GM12878 (cell line): ENCODE measurements at regions not wholly inside any gene's neighbourhood (a gene's known extent, or its start where the extent isn't known, plus 50 kb on each side); places are given as distances from the start of the nearest gene placed in this dataset.

Experiments
- ATAC-seq: fragments of 200-7000 bp; cut with Tn5 transposase; 3 replicates; pipeline ENCODE4 v1.9.1; 2020; ENCODE audit warnings: mild to moderate bottlenecking, moderate library complexity
- BruUV-seq: library from RNA; stranded (reverse); fragments of 400-500 nt; replicated peaks from 2 replicates; lab custom pipeline; 2021; lab: Mats Ljungman, UMichigan
- CTCF ChIA-PET: fragments of 300-600 bp; sonication (Branson Sonifier 250); formaldehyde crosslinking; extraction: SDS; loops from one replicate; lab custom pipeline; 2021; ENCODE audit warnings: inconsistent platforms; lab: Yijun Ruan, JAX
- POLR2A ChIA-PET: fragments of 350-600 bp; formaldehyde crosslinking; extraction: SDS; loops from one replicate; lab custom pipeline; 2021; ENCODE audit warnings: inconsistent platforms; lab: Charles Lee
- RAD21 ChIA-PET: fragments of 300-600 bp; sonication (Branson Sonifier 250); formaldehyde crosslinking; loops from one replicate; lab custom pipeline; 2023; ENCODE audit warnings: antibody characterized with exemption; ENCODE audit not compliant: unreplicated experiment; lab: Charles Lee
- SMC1A ChIA-PET: fragments of 300-600 bp; sonication (Branson Sonifier 250); formaldehyde crosslinking; loops from one replicate; lab custom pipeline; 2023; ENCODE audit not compliant: unreplicated experiment, uncharacterized antibody; lab: Charles Lee
- DNase-seq: peaks from one replicate; pipeline ENCODE4 v3.0.0-alpha.2; 2011; ENCODE audit warnings: low read depth, low spot score
- FAIRE-seq: peaks from 3 replicates; lab custom pipeline; 2011; peaks lifted over from hg19 to GRCh38; lab: Jason Lieb, UNC
- H2AFZ ChIP-seq: 2 replicates; pipeline ENCODE4 v1.6.0; 2011; ENCODE audit warnings: low read depth, low read length, control low read depth; ENCODE audit not compliant: control insufficient read depth
- H3K27ac ChIP-seq: 2 replicates; pipeline ENCODE4 v1.5.1; 2011; ENCODE audit warnings: control low read depth; ENCODE audit not compliant: control insufficient read depth, insufficient read depth
- H3K27me3 ChIP-seq, 2 experiments: replicated peaks in 1 of 2; 2 replicates each; pipeline versions ENCODE4 v1.6.0 to v1.6.1; 2011; ENCODE audit warnings: low read length in 1 of 2; ENCODE audit not compliant: control insufficient read depth in 2 of 2, insufficient read depth in 2 of 2
- H3K36me3 ChIP-seq, 2 experiments: 2 replicates each; pipeline ENCODE4 v1.5.1; 2011; ENCODE audit warnings: low read length in 1 of 2; ENCODE audit not compliant: control insufficient read depth in 2 of 2, insufficient read depth in 2 of 2
- H3K4me1 ChIP-seq: 2 replicates; pipeline ENCODE4 v1.6.1; 2011; ENCODE audit warnings: mild to moderate bottlenecking, low read length, moderate library complexity, mixed read lengths; ENCODE audit not compliant: control insufficient read depth, insufficient read depth
- H3K4me2 ChIP-seq: 2 replicates; pipeline ENCODE4 v1.6.0; 2011; ENCODE audit warnings: control low read depth; ENCODE audit not compliant: control insufficient read depth, insufficient read depth
- H3K4me3 ChIP-seq: fragments of 200-600 bp; sonication (generic); 2 replicates; pipeline ENCODE4 v1.5.1; 2016
- H3K79me2 ChIP-seq: 2 replicates; pipeline ENCODE4 v1.6.0; 2011; ENCODE audit warnings: low read length; ENCODE audit not compliant: control insufficient read depth, insufficient read depth
- H3K9ac ChIP-seq: 2 replicates; pipeline ENCODE4 v1.8.0; 2011; ENCODE audit warnings: low read length, control low read depth, mixed read lengths; ENCODE audit not compliant: control insufficient read depth, insufficient read depth
- H3K9me3 ChIP-seq: replicated peaks from 3 replicates; pipeline ENCODE4 v1.5.1; 2011; ENCODE audit warnings: mild to moderate bottlenecking, low read length; ENCODE audit not compliant: control insufficient read depth, insufficient read depth
- H4K20me1 ChIP-seq: 2 replicates; pipeline ENCODE4 v1.6.0; 2011; ENCODE audit not compliant: control insufficient read depth, insufficient read depth
- BMI1 ChIP-seq: fragments of 450-650 bp; IDR thresholded peaks from 2 replicates; pipeline ENCODE4 v1.6.1; 2016; ENCODE audit warnings: mild to moderate bottlenecking, moderate library complexity, borderline replicate concordance
- E4F1 ChIP-seq: fragments of 450-650 bp; IDR thresholded peaks from 2 replicates; pipeline ENCODE4 v1.6.1; 2018; ENCODE audit warnings: borderline replicate concordance, mild to moderate bottlenecking; ENCODE audit not compliant: partially characterized antibody
- GATAD2B ChIP-seq: fragments of 450-650 bp; conservative IDR thresholded peaks from 2 replicates; pipeline ENCODE4 v1.6.1; 2017; ENCODE audit warnings: low read depth, mild to moderate bottlenecking, moderate library complexity
- MEF2A ChIP-seq: IDR thresholded peaks from 2 replicates; pipeline ENCODE4 v1.6.1; 2011; ENCODE audit warnings: low read depth, mild to moderate bottlenecking, low read length, moderate library complexity; ENCODE audit not compliant: insufficient read depth
- POU2F2 ChIP-seq: IDR thresholded peaks from 3 replicates; pipeline ENCODE4 v1.6.1; 2011; ENCODE audit warnings: low read depth, mild to moderate bottlenecking, low read length, borderline replicate concordance
- RAD51 ChIP-seq: fragments of 450-650 bp; IDR thresholded peaks from 2 replicates; pipeline ENCODE4 v1.6.1; 2016; ENCODE audit warnings: moderate library complexity, mild to moderate bottlenecking, inconsistent platforms
- RELA ChIP-seq: fragments of 450-650 bp; IDR thresholded peaks from 2 replicates; pipeline ENCODE4 v1.8.0; 2014; ENCODE audit warnings: borderline replicate concordance; ENCODE audit not compliant: partially characterized antibody
- RFX5 ChIP-seq: IDR thresholded peaks from 2 replicates; pipeline ENCODE4 v1.6.1; 2011; ENCODE audit warnings: low read depth, low read length, improper control_type of control experiment
- SMC3 ChIP-seq: IDR thresholded peaks from 2 replicates; pipeline ENCODE4 v1.6.1; 2011; ENCODE audit warnings: low read length, improper control_type of control experiment, borderline replicate concordance
- TCF3 ChIP-seq: IDR thresholded peaks from 2 replicates; pipeline ENCODE4 v1.6.1; 2012; ENCODE audit warnings: low read depth, mild to moderate bottlenecking, low read length, borderline replicate concordance; ENCODE audit not compliant: insufficient read depth
- WGBS: methylation state at CpG from one replicate; pipeline ENCODE4 v1.1.6; 2016; ENCODE audit warnings: low lambda C conversion rate; ENCODE audit not compliant: insufficient replicate concordance, insufficient coverage; ENCODE audit errors: missing lambda C conversion rate; 5-methylcytosine and 5-hydroxymethylcytosine counted together
- in situ Hi-C: fragments of 300-500 bp; cut with MboI; formaldehyde crosslinking; loops from 9 replicates; pipeline ENCODE4 v1.14.3; 2018; ENCODE audit warnings: mixed read lengths
- intact Hi-C: fragments of 100-400 bp; cut with micrococcal nuclease; formaldehyde crosslinking; loops from one replicate; pipeline ENCODE4 v1.14.2; 2022; ENCODE audit not compliant: unreplicated experiment
- TF ChIP-seq, protein P1 (sequence below): fragments of 450-650 bp; IDR thresholded peaks from 2 replicates; pipeline ENCODE4 v1.6.1; 2017; ENCODE audit warnings: mild to moderate bottlenecking, low read depth, inconsistent platforms; ENCODE audit not compliant: poor library complexity, severe bottlenecking

GRCh38 chr2:7994397-7994951 is 687.4 kb upstream of the ID2 start:
- no peak for ATAC-seq
- intact Hi-C loops (no loop called here), in situ Hi-C loops (no loop called here)
- Histone ChIP-seq H3K27ac (no peak overlapping the region), H2AFZ (no peak overlapping the region), H3K36me3 (no peaks in the 10 kb centered on the region), H3K9me3 (no peaks in the 10 kb centered on the region; the same call in 2 of the 3 replicates), H3K4me3 (no peak overlapping the region), H3K9ac (no peak overlapping the region), H3K27me3 (no peaks in the 10 kb centered on the region), H3K4me1 (peaks cover 7% of the 10 kb centered on the region; the same call in 1 of the 2 replicates), H3K79me2 (no peaks in the 10 kb centered on the region), H4K20me1 (no peaks in the 10 kb centered on the region; the same call in 1 of the 2 replicates), H3K4me2 (no peak overlapping the region)
- FAIRE-seq = no peak
- TF ChIP-seq RFX5 (no peak), POU2F2 (no peak), RAD51 (no peak), SMC3 (no peak), BMI1 (no peak), E4F1 (no peak), TCF3 (no peak), MEF2A (no peak), GATAD2B (no peak), RELA (no peak)
- TF ChIP-seq, protein P1, sequence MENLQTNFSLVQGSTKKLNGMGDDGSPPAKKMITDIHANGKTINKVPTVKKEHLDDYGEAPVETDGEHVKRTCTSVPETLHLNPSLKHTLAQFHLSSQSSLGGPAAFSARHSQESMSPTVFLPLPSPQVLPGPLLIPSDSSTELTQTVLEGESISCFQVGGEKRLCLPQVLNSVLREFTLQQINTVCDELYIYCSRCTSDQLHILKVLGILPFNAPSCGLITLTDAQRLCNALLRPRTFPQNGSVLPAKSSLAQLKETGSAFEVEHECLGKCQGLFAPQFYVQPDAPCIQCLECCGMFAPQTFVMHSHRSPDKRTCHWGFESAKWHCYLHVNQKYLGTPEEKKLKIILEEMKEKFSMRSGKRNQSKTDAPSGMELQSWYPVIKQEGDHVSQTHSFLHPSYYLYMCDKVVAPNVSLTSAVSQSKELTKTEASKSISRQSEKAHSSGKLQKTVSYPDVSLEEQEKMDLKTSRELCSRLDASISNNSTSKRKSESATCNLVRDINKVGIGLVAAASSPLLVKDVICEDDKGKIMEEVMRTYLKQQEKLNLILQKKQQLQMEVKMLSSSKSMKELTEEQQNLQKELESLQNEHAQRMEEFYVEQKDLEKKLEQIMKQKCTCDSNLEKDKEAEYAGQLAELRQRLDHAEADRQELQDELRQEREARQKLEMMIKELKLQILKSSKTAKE = no peak
- SMC1A ChIA-PET = interaction anchor here (1.2 to 1.4 kb wide), 3 partner anchors 11 to 415 kb away, joined by 3 read pairs; no protein-coding TSS in a partner anchor
- 28% methylated on average over 6 of the region's 6 CpGs for WGBS
- POLR2A ChIA-PET = no interaction called here
- no TSS peak for BruUV-seq
- RAD21 ChIA-PET = interaction anchor here (0.6 to 1.4 kb wide), 4 partner anchors 9 to 413 kb away, joined by 3 to 6 read pairs (median 3); no protein-coding TSS in a partner anchor
- CTCF ChIA-PET = interaction anchor here (1.2 to 2.1 kb wide), 4 partner anchors 9 to 566 kb away, joined by 3 to 6 read pairs (median 4); no protein-coding TSS in a partner anchor
- DNase-seq = no peak
